ENCODE measurements at regions not wholly inside any gene's neighbourhood (a gene's known extent, or its start where the extent isn't known, plus 50 kb on each side); places are given as distances from the start of the nearest gene placed in this dataset.
A peak's percentile ranks its signal among the peaks of the same experiment; 100 is the strongest.

- no peaks in the 10 kb centered on the region for H3K9me3 ChIP-seq (replicated peaks in 1 of 3)
- 71 to 94% (median 88%) methylated on average over 1 of the region's 1 CpG for WGBS, 4 donors
- no peak overlapping the region for H3K4me3 ChIP-seq
- H3K27me3 ChIP-seq = no peaks in the 10 kb centered on the region
- TF ChIP-seq POLR2A (IDR thresholded peaks at IDR 0.05) (no peak), CTCF (IDR thresholded peaks at IDR 0.05) (no peak)
- peak in 1 of 7 donors; percentile 9 for DNase-seq
- intact Hi-C loops (cut with DNase I) = no loop called here
- H3K27ac ChIP-seq = no peak overlapping the region
- no peaks in the 10 kb centered on the region for H3K4me1 ChIP-seq (replicated peaks in 1 of 2)
- no peaks in the 10 kb centered on the region for H3K36me3 ChIP-seq (replicated peaks in 1 of 2)
Measured at GRCh38 chr20:53891306-53891894, 179.0 kb downstream of the BCAS1 start.

- intact Hi-C loops (cut with DNase I) = no loop called here
- H3K4me3 ChIP-seq = no peak overlapping the region
- H3K9me3 ChIP-seq (replicated peaks in 1 of 3) = no peaks in the 10 kb centered on the region
- peak in 2 of 7 donors; percentile 11 to 42 for DNase-seq
- 73 to 83% (median 76%) methylated on average over 2 to 6 of the region's 6 CpGs for WGBS, 4 donors
- H3K27ac ChIP-seq = peak overlapping the region in 1 of 5 donors; percentile 21
- TF ChIP-seq POLR2A (IDR thresholded peaks at IDR 0.05) (no peak), CTCF (IDR thresholded peaks at IDR 0.05) (no peak)
- H3K36me3 ChIP-seq (replicated peaks in 1 of 2) = no peaks in the 10 kb centered on the region
- H3K4me1 ChIP-seq (replicated peaks in 1 of 2) = no peaks in the 10 kb centered on the region
- H3K27me3 ChIP-seq = no peaks in the 10 kb centered on the region
Measured at GRCh38 chr20:53890443-53891305, 179.7 kb downstream of the BCAS1 start.

GRCh38 chr20:53889411-53890148, 180.8 kb downstream of the BCAS1 start:
- Histone ChIP-seq H3K36me3 (replicated peaks in 1 of 2) (no peaks in the 10 kb centered on the region), H3K27ac (no peak overlapping the region), H3K4me3 (no peak overlapping the region), H3K27me3 (no peaks in the 10 kb centered on the region), H3K4me1 (replicated peaks in 1 of 2) (no peaks in the 10 kb centered on the region), H3K9me3 (replicated peaks in 1 of 3) (no peaks in the 10 kb centered on the region)
- DNase-seq = no peak
- 84 to 91% (median 87%) methylated on average over 10 of the region's 10 CpGs for WGBS, 4 donors
- intact Hi-C loops (cut with DNase I) = no loop called here
- TF ChIP-seq CTCF (IDR thresholded peaks at IDR 0.05) (no peak), POLR2A (IDR thresholded peaks at IDR 0.05) (no peak)

- Histone ChIP-seq H3K4me1 (replicated peaks in 1 of 2) (no peaks in the 10 kb centered on the region), H3K36me3 (replicated peaks in 1 of 2) (no peaks in the 10 kb centered on the region), H3K9me3 (replicated peaks in 1 of 3) (no peaks in the 10 kb centered on the region), H3K4me3 (no peak overlapping the region), H3K27ac (no peak overlapping the region), H3K27me3 (no peaks in the 10 kb centered on the region)
- intact Hi-C loops (cut with DNase I) = no loop called here
- TF ChIP-seq CTCF (IDR thresholded peaks at IDR 0.05) (no peak), POLR2A (IDR thresholded peaks at IDR 0.05) (no peak)
- 73 to 92% (median 83%) methylated on average over 3 of the region's 3 CpGs for WGBS, 4 donors
- no peak for DNase-seq
Measured at GRCh38 chr20:53888951-53889350, 181.4 kb downstream of the BCAS1 start.

Measured in adrenal gland (tissue), 9 donors.